NOMO-1 (cell line): ENCODE measurements at regions not wholly inside any gene's neighbourhood (a gene's known extent, or its start where the extent isn't known, plus 50 kb on each side); places are given as distances from the start of the nearest gene placed in this dataset.
"Not testable (repeated sequence)": the region's sequence is repeated elsewhere in the genome, so short reads cannot be mapped to it uniquely, and the experiment has no call there.

ENCODE experiments used
- DNase-seq, 2 experiments: peaks; one replicate each; lab custom pipeline; 2025; ENCODE audit not compliant: unreplicated experiment in 2 of 2; lab: John Stamatoyannopoulos, UW

- DNase-seq = no peak
Measured at GRCh38 chr16:16989368-16989767, 481.4 kb downstream of the XYLT1 start.

GRCh38 chr16:16991711-16992110 is 479.0 kb downstream of the XYLT1 start:
- no peak for DNase-seq

GRCh38 chr16:16992975-16993765 is 477.6 kb downstream of the XYLT1 start:
- DNase-seq = peak in 1 of 2 experiments; percentile 31

GRCh38 chr16:16994831-16995230 is 475.9 kb downstream of the XYLT1 start:
- DNase-seq = no peak

- no peak for DNase-seq
Measured at GRCh38 chr16:16996827-16997226, 473.9 kb downstream of the XYLT1 start.

GRCh38 chr16:16997349-16997748 is 473.4 kb downstream of the XYLT1 start:
- no peak for DNase-seq

GRCh38 chr16:17001471-17001870 is 469.3 kb downstream of the XYLT1 start:
- DNase-seq = no peak

- peak; percentile 5 to 52 for DNase-seq
Measured at GRCh38 chr16:17002565-17002964, 468.2 kb downstream of the XYLT1 start.

GRCh38 chr16:17005963-17006362 is 464.8 kb downstream of the XYLT1 start:
- not testable (repeated sequence) for DNase-seq

- DNase-seq = no peak
Measured at GRCh38 chr16:17011712-17012111, 459.0 kb downstream of the XYLT1 start.

- DNase-seq = no peak
Measured at GRCh38 chr16:17013038-17013437, 457.7 kb downstream of the XYLT1 start.

- DNase-seq = no peak
Measured at GRCh38 chr16:17014484-17015121, 456.2 kb downstream of the XYLT1 start.

GRCh38 chr16:17015702-17016101 is 455.1 kb downstream of the XYLT1 start:
- DNase-seq = no peak

- DNase-seq = no peak
Measured at GRCh38 chr16:17017442-17017841, 453.3 kb downstream of the XYLT1 start.

GRCh38 chr16:17018585-17018939 is 452.2 kb downstream of the XYLT1 start:
- DNase-seq = no peak

GRCh38 chr16:17019366-17019765 is 451.4 kb downstream of the XYLT1 start:
- DNase-seq = no peak

GRCh38 chr16:17023606-17024005 is 447.2 kb downstream of the XYLT1 start:
- no peak for DNase-seq

GRCh38 chr16:17024514-17024913 is 446.2 kb downstream of the XYLT1 start:
- no peak for DNase-seq

GRCh38 chr16:17026600-17027242 is 444.0 kb downstream of the XYLT1 start:
- DNase-seq = no peak

GRCh38 chr16:17027488-17028129 is 443.2 kb downstream of the XYLT1 start:
- DNase-seq = no peak

- no peak for DNase-seq
Measured at GRCh38 chr16:17029602-17030350, 441.0 kb downstream of the XYLT1 start.
